SH-SY5Y (cell line): ENCODE measurements at regions not wholly inside any gene's neighbourhood (a gene's known extent, or its start where the extent isn't known, plus 50 kb on each side); places are given as distances from the start of the nearest gene placed in this dataset.

ENCODE experiments used
- GATA2 ChIP-seq: IDR thresholded peaks from 2 replicates; pipeline ENCODE4 v1.6.1; 2011; ENCODE audit warnings: mild to moderate bottlenecking, low read depth, low read length
- GATA3 ChIP-seq: IDR thresholded peaks from 2 replicates; pipeline ENCODE4 v1.6.1; 2011; ENCODE audit warnings: low read depth, mild to moderate bottlenecking, low read length, moderate library complexity

GRCh38 chr6:44682280-44682679, 294.8 kb downstream of the CDC5L start:
- TF ChIP-seq GATA2: no peak
- TF ChIP-seq GATA3: no peak

- TF ChIP-seq GATA3 (no peak), GATA2 (no peak)
These were observed 295.7 kb downstream of the CDC5L start for GRCh38 chr6:44682987-44683779.

- TF ChIP-seq GATA3 (no peak), GATA2 (no peak)
These were observed 297.7 kb downstream of the CDC5L start for GRCh38 chr6:44685213-44685612.

- no peak for TF ChIP-seq GATA3
- no peak for TF ChIP-seq GATA2
These were observed 308.6 kb downstream of the CDC5L start for GRCh38 chr6:44696099-44696498.

- TF ChIP-seq GATA3: no peak
- no peak for TF ChIP-seq GATA2
These were observed 309.2 kb downstream of the CDC5L start for GRCh38 chr6:44696686-44697085.

- TF ChIP-seq GATA2 (no peak), GATA3 (no peak)
These were observed 309.8 kb downstream of the CDC5L start for GRCh38 chr6:44697327-44697726.

GRCh38 chr6:44698602-44699001, 311.1 kb downstream of the CDC5L start:
- no peak for TF ChIP-seq GATA3
- no peak for TF ChIP-seq GATA2

- TF ChIP-seq GATA2 (no peak), GATA3 (no peak)
These were observed 311.6 kb downstream of the CDC5L start for GRCh38 chr6:44699082-44699481.

- no peak for TF ChIP-seq GATA2
- TF ChIP-seq GATA3: no peak
These were observed 312.3 kb downstream of the CDC5L start for GRCh38 chr6:44699851-44700250.

- TF ChIP-seq GATA2 (no peak), GATA3 (no peak)
These were observed 312.9 kb downstream of the CDC5L start for GRCh38 chr6:44700422-44700821.

GRCh38 chr6:44701038-44701636, 313.6 kb downstream of the CDC5L start:
- TF ChIP-seq GATA2: no peak
- TF ChIP-seq GATA3: no peak

- no peak for TF ChIP-seq GATA3
- no peak for TF ChIP-seq GATA2
These were observed 314.2 kb downstream of the CDC5L start for GRCh38 chr6:44701637-44702101.

GRCh38 chr6:44702292-44702691, 314.8 kb downstream of the CDC5L start:
- no peak for TF ChIP-seq GATA3
- no peak for TF ChIP-seq GATA2

GRCh38 chr6:44704240-44705150, 317.0 kb downstream of the CDC5L start:
- TF ChIP-seq GATA2 (no peak), GATA3 (no peak)
